ENCODE measurements at regions not wholly inside any gene's neighbourhood (a gene's known extent, or its start where the extent isn't known, plus 50 kb on each side); places are given as distances from the start of the nearest gene placed in this dataset.

- Mint-ChIP-seq H3K4me3 (no peak overlapping the region), H3K27me3 (peaks cover 3% of the 10 kb centered on the region), H3K9me3 (no peaks in the 10 kb centered on the region), H3K27ac (no peak overlapping the region), H3K4me1 (no peaks in the 10 kb centered on the region), H3K36me3 (no peaks in the 10 kb centered on the region)
- CTCF ChIA-PET, result interaction anchor here (1.0 kb wide), 1 partner anchor 26 kb away, joined by 3 read pairs; no protein-coding TSS in a partner anchor
- DNase-seq, result no peak
Observed at GRCh38 chr1:224486801-224487583, 52.4 kb upstream of the WDR26 start.

- Mint-ChIP-seq H3K4me1 (no peaks in the 10 kb centered on the region), H3K27ac (no peak overlapping the region), H3K9me3 (no peaks in the 10 kb centered on the region), H3K27me3 (peaks cover 3% of the 10 kb centered on the region), H3K4me3 (no peak overlapping the region), H3K36me3 (no peaks in the 10 kb centered on the region)
- CTCF ChIA-PET, result interaction anchor here (0.6 to 2.2 kb wide), 4 partner anchors 9 to 1781 kb away, joined by 3 to 9 read pairs (median 4); no protein-coding TSS in a partner anchor
- no peak for DNase-seq
Observed at GRCh38 chr1:224488806-224489499, 54.4 kb upstream of the WDR26 start.

GRCh38 chr1:224489534-224490365, 55.2 kb upstream of the WDR26 start:
- CTCF ChIA-PET, result interaction anchor here (0.6 to 2.2 kb wide), 3 partner anchors 8 to 32 kb away, joined by 3 to 9 read pairs (median 3); no protein-coding TSS in a partner anchor
- DNase-seq, result no peak
- Mint-ChIP-seq H3K36me3 (no peaks in the 10 kb centered on the region), H3K27me3 (peaks cover 3% of the 10 kb centered on the region), H3K4me1 (no peaks in the 10 kb centered on the region), H3K4me3 (no peak overlapping the region), H3K9me3 (no peaks in the 10 kb centered on the region), H3K27ac (no peak overlapping the region)

- Mint-ChIP-seq H3K36me3 (no peaks in the 10 kb centered on the region), H3K27me3 (peaks cover 3% of the 10 kb centered on the region), H3K4me3 (no peak overlapping the region), H3K27ac (no peak overlapping the region), H3K9me3 (no peaks in the 10 kb centered on the region), H3K4me1 (peaks cover 4% of the 10 kb centered on the region)
- DNase-seq, result no peak
- CTCF ChIA-PET, result interaction anchor here (1.2 kb wide), 1 partner anchor 33 kb away, joined by 4 read pairs; no protein-coding TSS in a partner anchor
Observed at GRCh38 chr1:224490549-224491537, 56.2 kb upstream of the WDR26 start.

GRCh38 chr1:224492015-224492414, 57.4 kb upstream of the WDR26 start:
- peaks cover 7% of the 10 kb centered on the region for H3K9me3 Mint-ChIP-seq
- peaks cover 8% of the 10 kb centered on the region for H3K4me1 Mint-ChIP-seq
- no peak overlapping the region for H3K27ac Mint-ChIP-seq
- CTCF ChIA-PET, result interaction anchor here (0.8 kb wide), 1 partner anchor 157 kb away, joined by 3 read pairs; no protein-coding TSS in a partner anchor
- peaks cover 3% of the 10 kb centered on the region for H3K27me3 Mint-ChIP-seq
- H3K36me3 Mint-ChIP-seq, result peaks cover 3% of the 10 kb centered on the region
- DNase-seq, result no peak
- H3K4me3 Mint-ChIP-seq, result no peak overlapping the region

- H3K27me3 Mint-ChIP-seq, result peaks cover 3% of the 10 kb centered on the region
- H3K4me3 Mint-ChIP-seq, result no peak overlapping the region
Observed at GRCh38 chr1:224492632-224493031, 58.0 kb upstream of the WDR26 start.

GRCh38 chr1:224493269-224493668, 58.7 kb upstream of the WDR26 start:
- Mint-ChIP-seq H3K4me3 (no peak overlapping the region), H3K9me3 (peaks cover 9% of the 10 kb centered on the region), H3K27me3 (peaks cover 3% of the 10 kb centered on the region), H3K27ac (no peak overlapping the region), H3K36me3 (peaks cover 6% of the 10 kb centered on the region), H3K4me1 (peaks cover 20% of the 10 kb centered on the region)
- CTCF ChIA-PET, result no interaction called here
- DNase-seq, result no peak

More at GRCh38 chr1:224492632-224493031, 58.0 kb upstream of the WDR26 start:
- Mint-ChIP-seq H3K27ac (no peak overlapping the region), H3K4me1 (peaks cover 14% of the 10 kb centered on the region), H3K9me3 (peaks cover 9% of the 10 kb centered on the region), H3K36me3 (peaks cover 3% of the 10 kb centered on the region)
- CTCF ChIA-PET, result interaction anchor here (0.8 kb wide), 1 partner anchor 157 kb away, joined by 3 read pairs; no protein-coding TSS in a partner anchor
- no peak for DNase-seq

- Mint-ChIP-seq H3K27ac (no peak overlapping the region), H3K9me3 (peaks cover 9% of the 10 kb centered on the region), H3K27me3 (peaks cover 1% of the 10 kb centered on the region), H3K36me3 (peaks cover 6% of the 10 kb centered on the region), H3K4me1 (peaks cover 30% of the 10 kb centered on the region), H3K4me3 (no peak overlapping the region)
- DNase-seq, result no peak
- CTCF ChIA-PET, result interaction anchor here (1.0 kb wide), 1 partner anchor 12 kb away, joined by 3 read pairs; no protein-coding TSS in a partner anchor
Observed at GRCh38 chr1:224494343-224494742, 59.7 kb upstream of the WDR26 start.

GRCh38 chr1:224495866-224496265, 61.3 kb upstream of the WDR26 start:
- DNase-seq, result no peak
- Mint-ChIP-seq H3K9me3 (peaks cover 9% of the 10 kb centered on the region), H3K27me3 (no peaks in the 10 kb centered on the region), H3K36me3 (peaks cover 9% of the 10 kb centered on the region), H3K27ac (peak overlapping the region; percentile 25), H3K4me1 (peaks cover 41% of the 10 kb centered on the region), H3K4me3 (no peak overlapping the region)
- CTCF ChIA-PET, result interaction anchor here (1.6 kb wide), 1 partner anchor 13 kb away, joined by 4 read pairs; no protein-coding TSS in a partner anchor

- peaks cover 47% of the 10 kb centered on the region for H3K4me1 Mint-ChIP-seq
- no peak overlapping the region for H3K4me3 Mint-ChIP-seq
- CTCF ChIA-PET, result interaction anchor here (0.7 to 2.5 kb wide), 4 partner anchors 8 to 38 kb away, joined by 3 to 10 read pairs (median 6); no protein-coding TSS in a partner anchor
- H3K36me3 Mint-ChIP-seq, result peaks cover 9% of the 10 kb centered on the region
- H3K27me3 Mint-ChIP-seq, result peaks cover under 1% of the 10 kb centered on the region
- peak overlapping the region; percentile 90 for H3K27ac Mint-ChIP-seq
- no peak for DNase-seq
- H3K9me3 Mint-ChIP-seq, result peaks cover 9% of the 10 kb centered on the region
Observed at GRCh38 chr1:224496826-224497225, 62.2 kb upstream of the WDR26 start.

GRCh38 chr1:224497714-224498573, 63.3 kb upstream of the WDR26 start:
- peaks cover 59% of the 10 kb centered on the region for H3K4me1 Mint-ChIP-seq
- peak overlapping the region; percentile 90 for H3K27ac Mint-ChIP-seq
- CTCF ChIA-PET, result interaction anchor here (0.5 to 2.9 kb wide), 9 partner anchors 9 to 425 kb away, joined by 3 to 18 read pairs (median 6); no protein-coding TSS in a partner anchor
- H3K36me3 Mint-ChIP-seq, result peaks cover 9% of the 10 kb centered on the region
- H3K27me3 Mint-ChIP-seq, result peaks cover 3% of the 10 kb centered on the region
- peak; percentile 80 for DNase-seq
- H3K4me3 Mint-ChIP-seq, result peak overlapping the region; percentile 34
- peaks cover 9% of the 10 kb centered on the region for H3K9me3 Mint-ChIP-seq

Data from activated naive CD4-positive, alpha-beta T cell treated with anti-CD3 and anti-CD28 coated beads, Interleukin-2, amount 10 ng/mL, durations not matched to agents 7 days and 5 days (primary cell).